Anterior cingulate cortex (tissue), 58 donors: ENCODE measurements at regions not wholly inside any gene's neighbourhood (a gene's known extent, or its start where the extent isn't known, plus 50 kb on each side); places are given as distances from the start of the nearest gene placed in this dataset.

Source experiments
- DNase-seq, 58 donors: peaks; one replicate each; lab custom pipeline; 2025; lab: John Stamatoyannopoulos, UW

DNA sequence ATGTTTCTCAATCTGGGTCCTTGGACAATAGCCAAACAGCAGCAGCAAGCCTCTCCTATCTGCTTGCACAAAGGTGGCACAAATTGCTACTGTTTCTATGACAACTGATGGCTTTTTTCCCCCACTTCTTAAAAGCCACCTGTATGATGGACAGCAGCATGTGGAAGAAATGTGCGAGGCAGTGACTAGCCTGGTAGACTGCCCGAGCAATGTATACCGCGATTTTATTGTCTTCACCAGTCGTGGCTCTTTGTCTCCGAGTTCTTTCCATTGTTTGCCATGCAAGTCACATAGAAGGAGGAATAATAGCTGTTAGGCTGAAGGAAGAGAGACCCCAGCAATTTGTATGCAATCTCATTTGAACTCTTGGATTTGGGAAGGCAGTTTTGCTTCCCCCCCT is 79.4 kb downstream of the S1PR1 start:
- no peak for DNase-seq

GRCh38 chr1:101316799-101317198 is 80.0 kb downstream of the S1PR1 start:
- no peak for DNase-seq

DNA sequence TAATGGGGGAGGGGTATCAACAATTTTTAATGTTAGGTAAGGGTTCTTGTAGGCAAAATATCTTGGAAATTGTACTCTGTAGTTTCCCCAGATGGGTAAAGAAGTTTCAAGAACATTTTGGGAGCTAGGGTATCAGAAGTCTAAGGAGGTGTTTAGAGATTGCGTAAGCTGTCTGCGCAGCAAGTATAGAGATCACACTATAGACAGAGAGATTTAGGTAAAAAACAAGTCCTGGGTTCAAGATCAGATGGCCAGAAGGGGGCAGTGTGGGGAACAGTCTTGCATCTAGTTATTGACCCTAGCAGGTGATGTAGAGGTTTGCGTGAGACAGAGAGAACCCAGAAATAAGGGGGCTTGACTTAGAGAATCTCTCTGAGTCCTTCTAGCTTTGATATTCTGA is 80.8 kb downstream of the S1PR1 start:
- no peak for DNase-seq

DNA sequence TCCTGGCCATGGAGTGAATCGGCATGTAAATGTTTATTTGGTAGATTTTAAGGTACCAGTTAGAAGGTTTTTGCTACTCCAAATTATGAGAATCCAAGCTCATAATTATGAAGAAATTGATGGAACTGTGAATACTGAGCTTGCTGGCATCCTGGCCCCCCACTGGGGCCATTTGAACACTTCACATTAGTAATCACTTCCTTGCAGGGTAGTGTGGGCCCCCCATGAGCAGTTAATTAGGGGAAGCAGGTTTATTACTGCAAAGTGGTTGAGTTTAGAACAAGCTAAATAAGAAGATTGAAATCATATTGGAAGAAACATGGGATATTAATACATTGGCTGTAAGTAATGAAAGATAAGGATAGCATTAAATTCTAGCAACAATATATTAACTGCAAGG is 86.7 kb downstream of the S1PR1 start:
- no peak for DNase-seq

GRCh38 chr1:101325144-101325543 is 88.3 kb downstream of the S1PR1 start:
- no peak for DNase-seq

DNA sequence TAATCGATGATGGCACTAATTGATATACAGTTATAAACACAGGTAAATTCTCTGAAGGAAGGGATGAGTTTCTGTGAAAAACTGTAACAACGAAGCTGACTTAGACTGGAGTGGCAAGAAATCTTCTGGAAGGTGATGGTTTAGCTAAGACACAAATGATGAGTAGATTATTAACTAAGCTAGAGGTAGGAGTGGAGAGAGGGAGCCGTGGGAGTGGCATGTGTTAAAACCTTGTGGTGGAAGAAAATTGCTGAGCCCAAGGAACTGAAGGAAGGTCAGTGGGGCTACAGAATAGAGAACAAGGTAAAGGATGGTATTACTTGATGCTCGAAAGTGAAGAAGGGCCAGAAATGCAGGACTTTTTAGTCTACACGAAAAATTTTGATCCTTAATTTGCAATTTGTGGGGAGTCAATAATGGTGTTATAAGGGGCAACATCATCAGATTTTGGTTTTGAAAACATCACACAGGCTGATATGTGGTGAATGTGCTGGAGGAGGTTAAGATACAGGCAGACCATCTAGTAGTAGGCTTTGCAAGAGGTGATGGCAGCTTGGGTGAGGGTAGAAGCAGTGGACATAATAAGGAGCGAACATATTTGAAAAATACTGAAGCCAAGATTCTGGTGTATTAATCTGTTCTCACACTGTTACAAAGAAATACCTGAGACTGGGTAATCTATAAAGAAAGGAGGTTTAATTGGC is 93.8 kb downstream of the S1PR1 start:
- no peak for DNase-seq

GRCh38 chr1:101331794-101332193 is 95.0 kb downstream of the S1PR1 start:
- no peak for DNase-seq

- DNase-seq: no peak
These were observed 95.8 kb downstream of the S1PR1 start for GRCh38 chr1:101332633-101333032.

GRCh38 chr1:101333186-101333585 is 96.4 kb downstream of the S1PR1 start:
- no peak for DNase-seq

- no peak for DNase-seq
These were observed 101.1 kb downstream of the S1PR1 start for GRCh38 chr1:101337968-101338367.

DNA sequence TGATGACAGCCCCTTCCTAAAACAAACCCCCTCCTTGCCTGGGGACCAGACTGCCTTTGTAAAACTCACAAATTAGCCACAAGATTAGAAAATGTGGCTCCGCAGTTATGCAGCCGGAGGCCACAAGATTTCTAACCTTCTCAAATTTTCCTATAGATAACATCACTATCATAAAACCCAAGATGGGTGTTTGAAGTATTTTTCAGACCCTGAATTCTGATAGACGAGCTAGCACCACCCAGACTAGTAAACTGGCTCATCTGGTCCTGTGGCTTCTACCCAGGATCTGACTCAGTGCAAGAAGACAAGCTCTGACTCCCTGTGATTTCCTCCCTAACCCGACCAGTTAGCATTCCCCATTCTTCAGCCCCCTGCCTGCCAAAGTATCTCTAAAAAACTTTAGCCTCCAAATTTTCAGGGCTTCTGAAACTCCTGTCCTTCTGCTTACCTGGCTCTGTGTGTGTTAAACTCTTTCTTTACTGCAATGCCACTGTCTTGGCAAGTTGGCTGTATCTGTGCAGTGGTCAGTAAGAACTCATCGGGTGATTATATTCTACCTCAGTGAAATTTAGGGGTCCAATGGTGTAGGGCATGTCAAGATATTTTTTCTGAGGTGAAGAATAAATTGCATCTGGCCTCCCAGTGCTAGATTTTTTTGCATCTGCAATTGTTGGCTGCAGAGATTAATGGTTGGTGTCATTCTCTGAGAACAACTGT is 102.1 kb downstream of the S1PR1 start:
- DNase-seq: no peak

DNA sequence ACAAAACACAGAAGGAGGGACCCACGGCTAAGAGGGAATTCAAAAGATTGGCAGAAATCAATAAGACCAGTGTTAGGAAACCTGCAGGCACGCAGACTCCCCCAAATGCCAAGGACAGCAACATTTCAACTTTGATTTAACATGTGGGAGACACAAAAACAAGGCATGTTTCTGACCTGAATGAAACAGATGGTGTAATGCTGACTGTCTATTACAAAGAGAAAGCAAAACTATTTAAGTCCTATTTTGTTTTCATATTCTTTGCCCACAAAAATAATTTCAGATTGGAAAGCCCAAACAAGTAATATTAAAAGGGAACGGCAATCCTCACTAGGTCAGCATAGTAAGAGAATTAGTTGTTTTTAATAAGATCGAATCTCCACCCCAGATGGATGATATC is 107.9 kb downstream of the S1PR1 start:
- DNase-seq: no peak

DNA sequence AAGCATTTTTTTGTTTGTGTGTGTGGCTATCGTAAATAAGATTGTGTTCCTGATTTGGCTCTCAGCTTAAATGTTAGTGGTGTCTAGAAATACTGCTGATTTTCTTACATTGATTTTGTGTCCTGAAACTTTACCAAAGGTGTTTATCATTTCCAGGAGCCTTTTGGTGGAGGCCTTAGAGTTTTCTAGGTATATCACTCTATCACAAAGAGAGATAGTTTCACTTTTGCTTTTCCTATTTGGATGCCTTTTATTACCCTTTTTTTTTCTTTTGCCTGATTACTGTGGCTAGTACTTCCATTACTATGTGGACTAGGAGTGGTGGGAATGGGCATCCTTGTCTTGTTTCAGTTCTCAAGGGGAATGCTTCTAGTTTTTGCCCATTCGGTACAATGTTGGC is 109.6 kb downstream of the S1PR1 start:
- DNase-seq: no peak

DNA sequence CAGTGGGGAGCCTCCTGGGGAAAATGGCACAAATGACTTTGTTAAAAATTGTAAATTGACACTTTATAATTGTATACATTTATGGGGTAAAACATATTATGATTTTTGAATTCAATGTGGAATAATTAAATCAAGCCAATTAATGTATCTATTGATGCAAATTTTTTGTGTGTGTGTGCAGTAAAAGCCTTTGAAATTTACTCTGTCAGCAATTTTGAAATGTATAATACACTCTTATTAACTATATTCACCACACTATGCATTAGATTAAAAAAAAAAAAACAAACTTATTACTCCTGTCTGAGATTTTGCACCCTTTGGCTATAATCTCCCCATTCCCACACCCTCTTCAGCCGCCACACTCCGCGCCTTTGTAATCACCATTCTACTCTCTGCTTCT is 119.2 kb downstream of the S1PR1 start:
- DNase-seq: no peak

DNA sequence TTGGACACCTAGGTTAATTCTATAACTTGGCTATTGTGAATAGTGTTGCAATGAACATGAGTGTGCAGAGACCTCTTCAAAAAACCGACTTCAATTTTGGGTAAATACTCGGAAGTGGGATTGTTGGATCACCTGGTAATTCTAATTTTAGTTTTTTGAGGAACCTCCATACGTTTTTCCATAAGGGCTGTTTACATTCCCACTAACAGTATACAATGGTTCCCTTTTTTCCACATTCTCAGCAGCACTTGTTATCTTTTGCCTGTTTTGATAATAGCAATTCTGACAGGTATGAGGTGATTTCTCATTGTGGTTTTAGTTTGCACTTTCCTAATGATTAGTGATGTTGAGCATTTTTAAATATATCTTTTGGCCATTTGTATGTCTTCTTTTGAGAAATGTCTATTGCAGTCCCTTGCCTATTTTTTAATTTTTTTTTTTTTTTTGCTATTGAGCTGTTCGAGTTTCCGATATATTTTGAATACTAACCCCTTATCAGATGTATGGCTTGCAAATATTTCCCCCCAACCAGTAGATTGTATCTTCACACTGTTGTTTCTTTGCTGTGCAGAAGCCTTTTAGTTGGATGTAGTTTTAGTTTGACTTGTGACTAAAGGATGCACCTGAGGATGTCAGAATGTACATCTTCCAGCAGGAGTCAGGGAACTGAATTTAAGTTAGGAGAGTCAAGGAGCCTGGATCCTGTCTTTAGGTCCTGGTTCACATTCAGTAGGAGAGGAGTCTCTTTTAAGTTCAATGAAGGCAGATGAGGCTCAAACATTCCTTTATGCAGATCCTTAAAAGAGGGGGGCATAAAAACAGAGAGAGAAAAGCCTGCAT is 120.0 kb downstream of the S1PR1 start:
- no peak for DNase-seq

DNA sequence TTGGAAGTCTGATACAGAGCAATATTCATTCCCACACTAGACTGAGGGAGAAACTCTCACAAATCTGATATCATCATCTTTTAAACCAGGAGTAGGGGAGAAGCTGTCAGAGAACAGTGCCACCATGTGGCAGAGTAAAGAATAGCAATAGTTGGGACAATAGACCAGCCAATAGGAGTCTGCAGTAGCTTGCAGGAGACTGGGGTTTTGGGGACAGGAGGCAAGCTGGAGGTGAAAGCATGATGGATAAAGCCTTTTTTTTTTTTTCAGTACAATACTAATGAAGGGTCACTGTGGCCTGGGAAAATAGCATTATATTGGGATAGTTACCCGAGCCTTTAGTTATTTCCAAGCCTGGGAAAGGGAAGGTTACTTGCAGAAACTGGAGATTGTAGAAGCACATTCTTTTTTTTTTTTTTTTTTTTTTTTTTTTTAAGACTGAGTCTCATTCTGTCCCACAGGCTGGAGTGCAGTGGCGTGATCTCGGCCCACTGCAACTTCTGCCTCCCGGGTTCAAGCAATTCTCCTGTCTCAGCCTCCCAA is 120.7 kb downstream of the S1PR1 start:
- peak in 46 of 58 donors; percentile 0 to 72 (median 24) for DNase-seq

DNA sequence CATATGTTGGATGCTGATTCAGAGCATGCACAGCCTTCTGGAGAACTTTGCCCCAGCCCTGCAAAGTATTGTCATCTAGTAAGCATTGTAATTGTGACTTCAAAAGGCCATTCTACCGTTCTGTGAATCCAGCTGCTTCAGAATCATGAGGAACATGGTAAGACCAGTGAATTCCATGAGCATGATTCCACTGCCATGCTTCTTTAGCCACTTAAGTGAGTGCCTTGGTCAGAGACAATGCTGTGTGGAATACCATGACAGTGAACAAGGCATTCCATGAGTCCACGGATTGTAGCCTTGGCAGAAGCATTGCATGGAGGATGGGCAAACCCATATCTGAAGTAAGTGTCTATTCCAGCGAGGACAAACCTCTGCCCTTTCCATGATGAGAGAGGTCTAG is 123.7 kb downstream of the S1PR1 start:
- no peak for DNase-seq

GRCh38 chr1:101363891-101364318 is 127.1 kb downstream of the S1PR1 start:
- DNase-seq: no peak

DNA sequence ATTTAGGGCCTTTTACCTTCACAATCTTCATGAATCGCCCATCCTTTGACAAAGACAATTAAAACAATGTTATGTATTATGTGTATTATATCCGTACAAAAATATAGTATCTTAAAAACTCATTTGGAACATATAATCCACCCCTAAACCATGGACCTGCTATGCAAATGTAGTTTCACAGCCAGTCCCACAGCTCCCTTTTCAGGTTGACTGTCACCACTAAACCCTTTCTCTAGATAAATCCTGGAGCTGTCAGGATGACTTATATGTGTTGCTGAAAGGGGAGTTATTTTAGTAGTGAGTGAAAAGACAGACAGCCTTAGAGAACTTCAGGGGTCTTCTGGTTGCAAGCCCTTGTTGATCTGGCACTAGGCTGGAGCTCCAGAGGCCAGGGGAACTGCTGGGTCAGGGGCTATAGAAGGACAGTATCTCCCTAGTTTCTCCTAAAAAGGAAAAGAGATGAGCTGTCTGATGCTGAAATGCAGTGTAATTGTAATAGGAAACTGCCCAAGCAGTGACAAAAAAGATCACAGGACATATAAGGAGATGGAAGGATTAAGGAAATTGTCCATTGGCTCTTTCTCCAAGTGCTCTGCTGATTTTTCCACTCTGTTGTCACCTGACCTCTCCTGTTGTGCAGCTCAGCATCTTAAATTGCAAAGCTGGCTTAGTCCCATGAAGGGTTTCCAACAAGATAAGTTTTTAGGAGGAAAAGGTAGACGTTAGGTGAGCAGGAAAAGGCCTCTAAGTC is 127.7 kb downstream of the S1PR1 start:
- DNase-seq: no peak

GRCh38 chr1:101365186-101365585 is 128.4 kb downstream of the S1PR1 start:
- no peak for DNase-seq
